RKO (cell line): ENCODE measurements at regions not wholly inside any gene's neighbourhood (a gene's known extent, or its start where the extent isn't known, plus 50 kb on each side); places are given as distances from the start of the nearest gene placed in this dataset.
"Not testable (repeated sequence)": the region's sequence is repeated elsewhere in the genome, so short reads cannot be mapped to it uniquely, and the experiment has no call there.

ENCODE experiments used
- DNase-seq: peaks from one replicate; pipeline ENCODE4 v3.0.0-alpha.2; 2016; ENCODE audit warnings: low spot score

DNA sequence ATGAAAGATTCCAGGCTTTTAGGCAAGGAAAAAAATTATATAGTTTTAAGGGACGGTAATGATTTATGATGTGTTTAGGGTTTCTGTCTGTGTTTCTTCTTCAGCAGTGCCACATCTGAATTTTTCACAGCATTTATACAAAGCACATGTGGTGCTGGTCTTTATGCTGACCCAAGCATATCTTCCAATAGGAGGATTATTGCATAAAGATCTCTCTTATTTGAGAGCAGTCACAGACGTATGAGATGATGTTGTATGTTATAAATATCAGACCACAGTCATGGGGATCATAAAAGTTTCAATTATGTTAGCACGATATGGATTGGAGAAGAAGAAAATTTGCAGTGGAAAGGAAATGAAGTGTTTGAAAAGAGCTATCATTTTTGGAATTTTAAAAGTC, 150.9 kb downstream of the RASEF start:
- no peak for DNase-seq

DNA sequence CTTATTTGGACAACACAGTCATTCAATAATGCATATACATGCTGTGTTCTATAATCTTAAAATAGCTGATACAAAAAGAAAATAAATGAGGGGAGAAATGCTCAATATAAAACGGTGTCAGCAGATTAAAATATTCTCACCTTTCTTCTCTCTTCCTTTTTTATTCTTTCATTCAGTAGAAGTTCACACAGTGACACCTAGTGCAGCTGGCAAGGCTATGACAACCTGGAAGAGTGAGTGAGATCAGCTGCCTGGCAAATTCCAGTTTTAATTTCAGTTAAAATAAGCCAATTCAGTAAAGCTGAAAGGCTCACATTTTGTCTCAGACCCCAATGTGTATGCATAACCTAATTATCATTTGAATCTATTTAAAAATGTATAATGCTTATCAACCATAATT, 150.3 kb downstream of the RASEF start:
- DNase-seq = no peak

DNA sequence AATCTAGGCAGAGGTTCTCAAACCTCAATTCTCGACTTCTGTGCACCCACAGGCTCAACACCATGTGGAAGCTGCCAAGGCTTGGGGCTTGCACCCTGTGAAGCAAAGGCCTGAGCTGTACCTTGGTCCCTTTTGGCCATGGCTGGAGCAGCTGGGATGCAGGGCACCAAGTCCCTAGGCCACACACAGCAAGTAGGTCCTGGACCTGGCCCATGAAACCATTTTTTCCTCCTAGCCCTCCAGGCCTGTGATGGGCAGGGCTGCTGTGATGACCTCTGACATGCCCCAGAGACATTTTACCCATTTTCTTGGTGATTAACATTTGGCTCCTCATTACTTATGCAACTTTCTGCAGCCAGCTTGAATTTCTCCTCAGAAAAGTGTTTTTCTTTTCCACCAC, 146.7 kb downstream of the RASEF start:
- DNase-seq = not testable (repeated sequence)

DNA sequence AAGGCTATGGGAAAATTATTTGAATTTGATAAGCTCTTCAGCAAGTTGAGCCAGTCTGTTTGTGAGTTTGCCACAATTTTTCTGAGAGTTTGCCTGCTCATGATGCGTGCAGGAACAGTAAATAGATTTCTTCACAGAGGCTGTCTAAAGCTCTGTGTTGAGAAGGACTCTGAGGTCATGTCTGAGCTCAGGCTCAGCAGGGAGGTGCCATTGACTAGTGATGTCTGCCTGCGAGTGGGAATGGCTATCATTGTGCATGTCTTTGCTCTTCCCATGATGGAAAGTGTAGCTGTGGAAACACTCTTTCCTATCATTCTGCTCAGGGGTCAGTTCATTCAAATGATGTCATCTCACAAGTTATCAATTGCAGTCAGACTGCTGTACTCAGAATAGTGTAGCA, 142.8 kb downstream of the RASEF start:
- no peak for DNase-seq

DNA sequence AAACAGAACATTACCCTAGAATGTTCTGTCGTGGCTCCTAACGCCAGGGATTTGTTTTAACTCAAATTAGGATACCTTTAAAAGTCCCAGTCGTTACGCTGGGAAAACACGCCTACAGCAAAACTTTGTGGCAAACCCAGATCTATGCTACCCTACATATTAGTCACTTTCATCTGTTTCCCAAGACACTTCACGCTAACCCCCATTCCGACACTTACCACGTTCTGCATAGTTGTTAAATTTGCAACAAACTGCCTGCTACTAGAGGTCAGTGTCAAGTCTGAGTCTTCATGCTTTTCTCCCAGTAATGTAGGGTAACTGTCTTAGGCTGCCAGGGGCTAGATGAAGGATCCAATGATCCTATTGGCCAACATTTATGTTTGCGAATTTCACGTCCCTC, 140.3 kb downstream of the RASEF start:
- no peak for DNase-seq

DNA sequence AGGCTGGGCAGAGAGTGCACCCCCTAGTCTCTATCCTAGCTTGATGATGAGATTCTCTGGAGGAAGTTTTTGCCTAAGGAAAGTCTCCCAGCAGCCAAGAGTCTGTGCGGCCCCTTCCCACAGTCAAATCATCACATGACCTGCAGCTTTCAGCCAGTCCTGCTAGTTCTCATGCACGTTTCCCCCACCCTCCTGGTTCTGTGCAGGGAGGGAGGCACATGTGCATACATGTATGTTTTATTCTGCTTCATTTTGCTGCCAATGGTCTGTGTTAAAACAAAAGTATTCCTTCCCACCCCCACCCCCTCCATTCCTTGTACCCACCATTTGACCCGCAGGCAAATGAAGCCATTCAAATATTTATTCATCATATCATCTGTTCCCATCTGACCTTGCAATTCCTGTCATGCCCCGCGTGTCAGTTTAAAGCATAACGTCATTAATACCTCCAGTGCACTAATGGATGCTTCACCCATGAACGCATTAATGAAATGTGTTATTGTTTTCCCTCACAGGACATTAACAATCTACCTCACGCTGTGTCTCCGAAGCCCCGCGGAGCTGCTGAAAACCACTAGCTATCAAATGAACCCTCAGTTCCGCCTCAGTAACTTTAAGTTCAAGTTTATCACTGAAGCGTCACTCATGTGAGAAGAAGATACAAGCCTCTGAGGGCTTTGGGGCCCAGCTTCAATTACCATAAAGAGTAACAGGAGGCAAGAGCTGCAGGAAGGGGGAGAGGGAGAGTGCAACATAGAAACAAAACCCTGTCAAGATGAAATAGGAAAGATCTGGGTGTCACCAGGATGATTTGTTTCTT, 139.6 kb downstream of the RASEF start:
- no peak for DNase-seq

DNA sequence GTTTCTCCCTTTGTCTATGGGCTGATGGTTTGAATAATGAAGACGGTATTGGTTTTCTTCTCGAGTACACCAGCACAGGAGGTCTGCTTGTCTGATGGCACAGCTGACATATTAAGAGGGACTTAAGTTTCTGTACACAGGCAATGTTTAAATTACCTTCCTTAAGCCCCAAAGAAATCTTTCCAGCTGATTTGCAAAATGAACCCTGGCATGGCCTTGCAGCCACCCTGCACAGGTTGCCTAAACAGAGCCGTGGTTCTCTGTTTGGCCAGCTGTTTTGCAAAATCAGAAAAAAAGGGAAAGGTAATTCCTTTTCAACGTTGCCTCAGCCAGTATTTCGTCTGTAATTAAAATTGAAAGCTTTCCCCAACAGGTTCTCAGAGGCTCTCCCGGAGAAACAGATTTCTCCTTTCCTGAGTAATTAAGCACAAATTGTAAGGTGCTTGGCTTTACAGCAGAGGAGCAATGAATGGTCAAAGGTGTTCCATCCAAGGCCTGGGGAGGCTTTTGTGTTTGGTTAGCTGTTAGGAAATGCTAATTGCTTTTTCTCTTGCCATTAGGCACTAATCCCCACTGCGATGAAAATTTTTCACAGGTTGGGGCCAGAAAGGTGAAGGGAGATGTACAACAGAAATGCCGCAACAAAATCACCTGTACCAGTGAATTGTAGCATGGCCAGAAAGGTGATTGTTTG, 138.9 kb downstream of the RASEF start:
- no peak for DNase-seq
